DMS114 treated with DMSO at 0.1 percent for 48 hours (cell line): ENCODE measurements at regions not wholly inside any gene's neighbourhood (a gene's known extent, or its start where the extent isn't known, plus 50 kb on each side); places are given as distances from the start of the nearest gene placed in this dataset.
"Not testable (repeated sequence)": the region's sequence is repeated elsewhere in the genome, so short reads cannot be mapped to it uniquely, and the experiment has no call there.

Experiments
- DNase-seq: peaks from one replicate; lab custom pipeline; 2025; ENCODE audit not compliant: unreplicated experiment; lab: John Stamatoyannopoulos, UW

DNA sequence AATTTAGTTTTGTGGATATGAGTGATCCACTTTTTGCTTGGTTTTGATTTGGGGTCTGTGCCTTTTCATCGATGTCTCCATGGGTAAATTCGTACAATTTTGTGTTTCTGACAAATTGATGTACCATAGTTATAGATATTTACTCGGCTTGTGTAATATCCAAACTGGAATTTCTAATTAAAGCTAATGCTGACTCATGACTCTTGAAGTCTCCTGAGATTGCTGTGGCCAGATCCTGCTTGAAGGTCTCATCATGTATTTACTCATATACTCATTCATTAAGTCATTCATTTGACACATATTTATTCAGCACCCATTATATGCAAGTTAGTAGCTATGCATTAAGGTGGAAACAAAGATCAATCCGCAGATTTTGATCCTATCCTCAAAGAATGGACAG lies 423.2 kb downstream of the RWDD3 start:
- DNase-seq = no peak

- no peak for DNase-seq
Measured at GRCh38 chr1:95659166-95659565, 425.2 kb downstream of the RWDD3 start.

DNA sequence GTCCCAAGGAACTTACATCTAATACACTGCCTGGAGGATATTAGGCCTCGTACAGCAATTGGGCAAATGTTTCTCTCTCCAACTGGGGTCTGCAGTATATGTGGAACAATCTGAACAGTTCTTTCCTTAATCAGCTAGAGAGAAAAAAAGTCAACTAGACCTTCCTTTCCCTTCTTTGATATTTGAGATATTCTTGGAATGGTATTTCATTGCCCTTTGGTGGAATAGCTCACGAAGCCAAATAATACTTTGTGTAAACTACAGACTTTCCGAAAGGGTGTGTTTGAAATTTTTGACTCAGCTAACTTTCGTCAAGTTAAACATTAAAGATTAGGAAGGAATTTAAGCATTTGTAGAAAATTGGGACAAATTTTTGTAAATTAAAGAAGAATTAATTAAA lies 425.6 kb downstream of the RWDD3 start:
- DNase-seq = no peak

DNA sequence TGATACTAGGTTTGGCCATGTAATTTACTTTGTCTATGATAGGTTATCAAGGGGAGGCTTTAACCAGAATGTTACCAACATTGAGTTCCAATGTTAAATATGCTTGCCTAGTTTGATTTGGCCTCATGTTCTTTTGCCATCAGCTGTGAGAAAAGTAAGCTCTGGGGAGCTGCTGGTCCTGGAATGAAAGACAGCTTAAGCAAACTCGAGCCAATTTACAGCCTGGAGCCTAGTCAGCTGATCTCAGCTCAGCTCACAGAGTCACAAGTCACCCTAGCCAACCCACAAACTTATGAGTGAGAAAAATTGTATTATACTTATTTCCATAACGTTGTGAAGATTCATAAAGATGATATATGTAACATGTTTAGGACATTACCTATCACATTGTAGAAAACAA lies 426.7 kb downstream of the RWDD3 start:
- DNase-seq = no peak

DNA sequence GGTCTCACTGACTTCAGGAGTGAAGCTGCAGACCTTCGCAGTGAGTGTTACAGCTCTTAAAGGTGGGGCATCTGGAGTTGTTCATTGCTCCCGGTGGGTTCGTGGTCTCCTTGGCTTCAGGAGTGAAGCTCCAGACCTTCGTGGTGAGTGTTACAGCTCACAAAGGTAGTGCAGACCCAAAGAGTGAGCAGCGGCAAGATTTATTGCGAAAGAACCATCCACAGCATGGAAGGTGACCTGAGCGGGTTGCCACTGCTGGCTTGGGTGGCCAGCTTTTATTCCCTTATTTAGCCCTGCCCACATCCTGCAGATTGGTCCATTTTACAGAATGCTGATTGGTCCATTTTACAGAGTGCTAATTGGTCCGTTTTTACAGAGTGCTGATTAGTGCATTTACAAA lies 429.5 kb downstream of the RWDD3 start:
- not testable (repeated sequence) for DNase-seq

DNA sequence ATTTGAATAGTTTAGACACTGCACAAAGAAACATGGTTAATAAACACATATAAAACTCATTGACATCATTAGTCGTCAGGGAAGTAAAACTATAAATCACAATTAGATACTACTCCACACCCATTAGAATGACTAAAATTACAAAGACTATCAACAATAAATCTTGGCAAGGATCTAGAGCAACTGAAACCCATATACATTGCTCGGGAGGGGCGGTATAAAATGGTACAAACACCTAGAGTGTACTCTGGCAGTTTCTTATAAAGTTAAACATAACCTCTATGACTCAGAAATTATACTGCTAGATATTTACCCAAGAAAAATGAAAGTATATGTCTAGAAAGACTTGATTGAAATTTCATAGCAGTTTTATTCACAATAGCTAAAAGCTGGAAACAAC lies 434.2 kb downstream of the RWDD3 start:
- no peak for DNase-seq

GRCh38 chr1:95669638-95670037 lies 435.6 kb downstream of the RWDD3 start:
- not testable (repeated sequence) for DNase-seq

- no peak for DNase-seq
Measured at GRCh38 chr1:95671098-95671497, 437.1 kb downstream of the RWDD3 start.

DNA sequence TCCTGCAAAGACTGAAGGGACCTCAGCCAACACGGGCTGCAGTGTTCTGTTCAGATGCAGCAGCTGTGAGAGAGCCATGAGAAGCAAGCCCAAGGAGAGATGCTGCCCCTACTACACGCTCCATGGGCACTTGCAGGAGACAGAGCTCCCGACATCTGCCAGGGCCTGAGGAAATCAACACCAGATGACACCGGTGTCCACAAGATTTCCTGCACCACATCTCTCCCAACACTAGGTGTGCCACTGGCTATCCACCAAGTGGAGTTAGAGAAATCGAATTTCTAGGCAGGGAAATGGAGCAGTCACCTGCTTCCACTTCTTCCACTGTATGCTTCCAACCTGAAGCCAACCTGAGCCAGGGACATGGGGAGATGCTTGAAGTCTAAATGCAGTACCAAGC lies 445.3 kb downstream of the RWDD3 start:
- no peak for DNase-seq

DNA sequence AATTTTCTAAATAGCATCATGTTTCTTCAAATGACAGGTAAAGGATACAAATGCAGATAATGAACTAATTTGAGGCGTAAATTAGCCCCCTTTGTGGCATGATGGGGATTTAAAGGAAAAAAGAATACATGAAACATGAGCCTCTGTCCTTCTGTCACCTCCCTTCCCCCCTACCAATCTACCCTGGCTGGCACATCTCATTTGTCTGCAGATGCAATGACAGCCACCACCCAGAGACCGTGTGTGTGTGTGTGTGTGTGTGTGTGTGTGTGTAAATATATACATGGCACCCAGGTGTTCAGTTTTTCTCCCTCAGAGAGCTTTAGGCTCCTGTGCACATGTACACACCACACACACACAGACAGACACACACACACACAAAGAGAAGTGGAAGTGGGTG lies 451.1 kb downstream of the RWDD3 start:
- no peak for DNase-seq

- no peak for DNase-seq
Measured at GRCh38 chr1:95686217-95686616, 452.2 kb downstream of the RWDD3 start.

DNA sequence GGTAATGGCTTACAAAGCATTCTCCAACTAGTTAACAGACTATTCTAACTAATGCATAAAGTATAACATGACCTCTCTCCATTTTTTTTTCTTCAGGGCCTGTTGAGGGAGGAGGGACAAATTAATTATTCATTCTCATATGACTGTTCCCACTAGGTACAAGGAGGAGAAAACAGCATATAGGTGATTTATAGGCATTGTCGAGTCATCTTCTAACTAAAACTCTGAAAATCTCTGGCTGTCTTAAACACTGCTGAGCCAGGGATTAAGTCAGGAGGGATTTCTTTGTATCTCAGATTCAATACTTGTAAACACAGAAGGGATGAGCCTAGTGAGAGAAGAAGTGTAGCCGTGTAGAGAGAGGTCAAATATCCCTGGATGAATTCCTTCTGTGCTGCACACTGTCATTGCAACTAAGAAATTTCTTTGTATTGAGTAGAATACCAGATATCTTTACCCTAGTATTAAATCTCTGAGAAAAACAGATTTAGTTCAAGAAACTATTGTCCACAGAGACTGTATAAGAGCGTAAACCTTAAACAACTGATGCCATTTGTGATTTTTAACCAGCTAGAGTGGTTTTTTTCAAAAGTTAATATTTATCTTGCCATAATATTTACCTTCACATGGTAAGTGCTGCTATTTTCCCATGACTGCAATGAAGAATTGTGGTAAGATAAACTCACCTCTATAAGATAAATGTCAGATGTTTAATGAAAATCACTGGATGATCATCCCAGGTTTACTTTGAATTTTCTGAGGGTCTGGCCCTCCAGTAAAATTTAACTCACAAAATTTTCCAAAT lies 465.3 kb downstream of the RWDD3 start:
- no peak for DNase-seq

- DNase-seq = no peak
Measured at GRCh38 chr1:95701450-95702173, 467.6 kb downstream of the RWDD3 start.

DNA sequence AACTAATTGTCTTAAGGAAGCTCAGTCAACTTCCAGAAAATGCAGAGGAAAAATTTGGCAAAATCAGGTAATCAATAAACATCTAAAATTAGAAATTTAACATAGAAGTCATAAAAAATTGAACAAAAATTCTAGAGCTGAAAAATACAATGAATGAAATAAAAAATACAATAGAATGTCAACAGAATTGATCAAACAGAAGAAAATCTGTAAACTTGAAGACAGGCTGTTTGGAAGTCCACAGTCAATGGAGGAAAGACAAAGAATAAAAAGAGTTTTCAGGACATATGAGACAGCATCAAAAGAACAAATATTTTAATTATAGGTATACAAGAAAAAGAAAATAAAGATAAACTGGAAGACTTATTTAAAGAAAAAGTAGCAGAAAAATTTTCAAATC lies 469.0 kb downstream of the RWDD3 start:
- no peak for DNase-seq

DNA sequence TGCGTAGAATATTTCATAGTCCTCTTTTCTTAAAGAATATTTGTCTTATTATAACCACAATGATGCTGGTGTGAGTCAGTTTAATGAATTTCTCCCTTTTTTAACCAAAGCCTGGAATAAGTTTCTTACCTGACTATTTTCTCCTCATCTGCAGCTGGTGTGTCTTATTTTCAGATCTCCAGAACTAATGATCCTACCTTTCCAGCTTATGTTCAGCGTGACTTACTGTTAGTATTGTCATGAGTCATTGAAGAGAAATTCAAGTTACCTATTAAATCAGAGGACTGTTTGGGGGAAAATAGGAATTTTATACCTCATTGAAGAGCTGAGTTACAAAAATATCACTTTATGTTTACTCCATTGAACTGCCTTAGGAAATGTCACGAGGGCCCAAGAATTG lies 482.1 kb downstream of the RWDD3 start:
- no peak for DNase-seq

DNA sequence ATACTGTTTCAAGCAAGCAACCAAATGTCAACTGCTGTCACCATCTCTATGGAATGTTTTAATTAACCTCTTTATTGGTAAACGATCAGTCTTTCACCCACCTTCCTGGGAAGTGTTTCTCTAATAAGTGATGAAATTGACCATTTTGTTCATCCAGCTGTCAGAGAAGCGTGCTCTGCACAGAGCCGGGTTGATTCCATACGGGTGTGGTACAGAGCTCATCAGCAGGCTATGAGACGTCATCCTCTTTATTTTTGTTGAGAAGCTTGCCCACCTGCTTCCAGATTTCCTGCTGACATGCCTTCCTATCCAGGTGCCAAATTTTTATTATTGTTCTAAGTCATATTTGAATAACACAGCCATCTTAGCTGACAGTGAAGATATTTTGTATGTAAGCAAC lies 482.5 kb downstream of the RWDD3 start:
- no peak for DNase-seq

DNA sequence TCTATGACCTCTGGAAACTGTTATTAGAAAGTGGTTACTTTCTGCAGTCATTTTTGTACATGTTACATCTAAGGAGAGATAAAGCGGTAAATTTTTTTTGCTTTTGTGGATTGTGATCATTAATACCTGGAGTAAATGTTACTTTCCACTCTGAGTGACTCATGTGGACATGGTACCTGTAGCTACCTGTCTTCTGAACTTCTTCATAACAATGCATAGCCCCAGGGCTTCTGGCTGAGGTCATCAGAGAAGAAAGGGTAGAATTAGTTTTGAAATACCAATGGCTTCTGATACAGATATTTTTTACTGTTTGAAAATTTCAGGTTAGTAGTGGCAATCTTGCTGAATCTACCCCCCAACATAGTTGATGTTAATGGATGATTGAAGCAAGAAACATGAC lies 489.3 kb downstream of the RWDD3 start:
- no peak for DNase-seq

DNA sequence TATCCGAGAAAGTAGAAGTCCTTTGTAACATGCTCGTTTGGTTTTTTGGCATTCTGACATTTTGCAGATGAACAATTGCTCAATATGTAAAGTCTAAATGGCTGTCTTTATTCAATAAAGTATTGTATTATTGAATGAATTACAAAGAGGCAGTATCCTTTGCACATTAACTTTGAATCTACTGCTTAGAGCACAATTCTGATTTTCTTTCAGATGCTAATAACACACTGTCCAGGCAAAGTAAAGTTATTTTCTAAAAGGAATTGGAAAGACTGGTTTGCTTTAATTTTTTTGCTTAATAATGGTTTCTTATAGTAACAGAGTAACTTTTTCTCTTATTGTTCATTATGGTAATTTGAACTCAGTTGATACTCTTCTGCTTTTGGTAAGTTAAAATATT lies 494.8 kb downstream of the RWDD3 start:
- no peak for DNase-seq

DNA sequence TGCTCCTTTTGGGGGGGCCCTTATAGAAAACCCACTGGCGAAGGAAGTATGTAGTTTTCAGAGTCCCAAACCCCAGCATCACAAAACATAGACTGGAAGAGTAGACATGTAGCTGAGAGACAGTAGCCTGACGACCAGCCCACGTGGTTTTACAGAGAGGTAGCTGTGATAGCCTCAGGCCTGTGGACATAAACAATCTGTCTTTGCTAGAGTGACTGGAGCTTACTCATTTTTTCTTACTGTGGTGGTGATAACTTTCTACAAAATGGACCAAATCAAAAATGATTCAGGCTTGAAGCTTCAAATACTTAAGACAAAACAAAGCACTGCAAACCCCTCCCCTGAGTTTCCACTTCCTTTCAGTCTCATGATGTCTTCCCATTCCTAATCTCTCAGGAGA lies 497.0 kb downstream of the RWDD3 start:
- no peak for DNase-seq

GRCh38 chr1:95731466-95731865 lies 497.5 kb downstream of the RWDD3 start:
- no peak for DNase-seq

DNA sequence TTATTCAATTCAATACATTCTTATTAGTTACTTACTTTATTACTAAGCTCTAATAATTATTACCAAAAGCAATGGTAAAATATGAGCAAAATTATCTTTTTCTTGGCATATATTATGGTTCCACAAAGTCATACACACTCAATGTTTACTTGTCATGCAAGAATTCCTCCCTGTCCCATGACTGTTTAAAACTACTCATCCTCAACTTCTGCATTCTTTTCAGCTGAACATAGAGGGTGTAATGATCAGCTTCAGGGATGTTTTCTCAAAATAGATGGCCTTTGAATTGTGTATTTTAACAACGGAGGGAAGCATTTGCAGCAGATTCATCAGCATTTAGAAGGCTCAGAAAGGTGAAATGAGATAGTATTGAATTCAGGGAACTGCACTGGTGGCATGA lies 499.0 kb downstream of the RWDD3 start:
- no peak for DNase-seq

DNA sequence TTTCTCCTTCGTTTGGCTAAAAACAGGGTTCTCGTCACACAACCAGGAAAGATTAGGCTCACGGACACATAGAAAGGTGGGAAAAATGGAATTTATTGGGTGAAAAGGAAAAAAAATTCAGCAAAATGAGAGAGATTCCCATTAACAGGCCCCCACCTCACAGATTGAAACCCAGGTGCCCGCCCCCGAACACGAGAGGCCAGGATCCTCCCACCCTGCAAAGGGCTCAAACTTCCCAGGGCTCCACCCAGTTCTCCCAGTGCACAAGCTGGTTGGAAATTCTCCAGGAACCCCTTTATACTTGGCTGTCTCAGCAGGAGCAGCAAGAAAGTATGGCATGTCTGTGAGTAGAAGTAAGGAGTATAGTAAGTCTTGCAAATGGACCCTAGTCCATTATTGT lies 499.7 kb downstream of the RWDD3 start:
- DNase-seq = no peak

- no peak for DNase-seq
Measured at GRCh38 chr1:95734560-95734959, 500.6 kb downstream of the RWDD3 start.
